ENCODE measurements at regions not wholly inside any gene's neighbourhood (a gene's known extent, or its start where the extent isn't known, plus 50 kb on each side); places are given as distances from the start of the nearest gene placed in this dataset.
"Not testable (repeated sequence)": the region's sequence is repeated elsewhere in the genome, so short reads cannot be mapped to it uniquely, and the experiment has no call there.

- Mint-ChIP-seq H3K27me3 (no peaks in the 10 kb centered on the region), H3K4me1 (ENCODE audit: low read depth) (no peaks in the 10 kb centered on the region), H3K27ac (no peak overlapping the region), H3K4me3 (no peak overlapping the region), H3K36me3 (ENCODE audit: low read depth) (no peaks in the 10 kb centered on the region), H3K9me3 (peaks cover 18% of the 10 kb centered on the region)
Observed at GRCh38 chr6:121627761-121628160, 192.3 kb downstream of the GJA1 start.

DNA sequence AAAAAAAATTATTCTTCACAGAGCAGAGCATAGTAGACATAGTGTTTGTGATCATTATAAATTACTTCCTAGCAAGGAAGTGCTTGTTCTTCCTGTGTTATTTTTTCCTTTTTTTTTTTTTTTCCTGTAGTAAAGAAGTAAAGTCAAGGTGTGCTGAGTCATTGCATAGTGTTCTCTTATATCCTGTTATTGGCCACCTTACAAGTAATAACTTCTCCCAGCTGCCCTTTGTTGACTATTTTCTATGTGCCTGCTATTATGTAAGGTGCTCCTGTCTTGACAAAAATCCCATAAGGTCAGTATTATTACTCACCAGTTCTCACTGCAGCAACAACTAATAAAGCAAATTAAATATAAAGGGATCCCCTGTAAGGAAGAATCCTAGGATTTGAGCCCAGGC is 195.3 kb downstream of the GJA1 start:
- Mint-ChIP-seq H3K9me3 (peaks cover 25% of the 10 kb centered on the region), H3K4me3 (no peak overlapping the region), H3K36me3 (ENCODE audit: low read depth) (no peaks in the 10 kb centered on the region), H3K27me3 (no peaks in the 10 kb centered on the region), H3K27ac (no peak overlapping the region), H3K4me1 (ENCODE audit: low read depth) (no peaks in the 10 kb centered on the region)

GRCh38 chr6:121631752-121632151 is 196.3 kb downstream of the GJA1 start:
- H3K27me3 Mint-ChIP-seq; H3K4me1 Mint-ChIP-seq (ENCODE audit: low read depth); H3K36me3 Mint-ChIP-seq (ENCODE audit: low read depth); H3K4me3 Mint-ChIP-seq; H3K27ac Mint-ChIP-seq: not testable (repeated sequence)
- peaks cover 29% of the 10 kb centered on the region for H3K9me3 Mint-ChIP-seq

- H3K4me1 Mint-ChIP-seq (ENCODE audit: low read depth): no peaks in the 10 kb centered on the region
Observed at GRCh38 chr6:121633309-121633708, 197.9 kb downstream of the GJA1 start.

DNA sequence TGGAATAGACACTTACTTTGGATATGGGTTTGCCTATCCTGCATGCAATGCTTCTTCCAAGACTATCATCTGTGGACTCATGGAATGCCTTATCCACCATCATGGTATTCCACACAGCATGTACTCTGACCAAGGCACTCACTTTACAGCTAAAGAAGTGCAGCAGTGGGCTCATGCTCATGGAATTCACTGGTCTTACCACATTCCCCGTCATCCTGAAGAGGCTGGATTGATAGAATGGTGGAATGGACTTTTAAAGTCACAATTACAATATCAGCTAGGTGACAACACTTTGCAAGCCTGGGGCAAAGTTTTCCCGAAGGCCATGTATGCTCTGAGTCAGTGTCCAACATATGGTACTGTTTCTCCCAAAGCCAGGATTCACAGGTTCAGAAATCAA is 199.1 kb downstream of the GJA1 start:
- peaks cover 31% of the 10 kb centered on the region for H3K9me3 Mint-ChIP-seq
- not testable (repeated sequence) for H3K27me3 Mint-ChIP-seq; H3K27ac Mint-ChIP-seq; H3K4me3 Mint-ChIP-seq; H3K4me1 Mint-ChIP-seq (ENCODE audit: low read depth); H3K36me3 Mint-ChIP-seq (ENCODE audit: low read depth)

More at GRCh38 chr6:121633309-121633708, 197.9 kb downstream of the GJA1 start:
- no peak overlapping the region for H3K27ac Mint-ChIP-seq
- H3K27me3 Mint-ChIP-seq: no peaks in the 10 kb centered on the region
- H3K9me3 Mint-ChIP-seq: peaks cover 31% of the 10 kb centered on the region
- no peak overlapping the region for H3K4me3 Mint-ChIP-seq
- peaks cover 5% of the 10 kb centered on the region for H3K36me3 Mint-ChIP-seq (ENCODE audit: low read depth)

DNA sequence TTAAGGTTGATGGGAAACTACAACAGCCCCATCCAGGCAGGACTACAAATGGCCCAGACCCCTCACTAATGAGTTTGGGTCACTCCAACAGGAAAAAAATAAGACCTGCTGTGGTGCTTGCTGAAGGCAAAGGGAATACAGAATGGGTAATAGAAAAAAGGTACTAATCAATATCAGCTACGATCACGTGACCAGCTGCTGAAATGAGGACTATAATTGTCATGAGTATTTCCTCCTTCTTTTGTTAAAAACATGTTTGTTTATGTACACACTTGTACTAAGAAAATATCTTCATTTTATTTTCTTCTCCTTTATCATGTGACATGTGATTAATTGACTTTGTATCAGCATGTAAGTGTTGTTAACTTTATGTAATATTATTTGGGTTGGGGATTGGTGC is 199.9 kb downstream of the GJA1 start:
- no peaks in the 10 kb centered on the region for H3K27me3 Mint-ChIP-seq
- H3K27ac Mint-ChIP-seq: no peak overlapping the region
- H3K9me3 Mint-ChIP-seq: peaks cover 32% of the 10 kb centered on the region
- peaks cover 5% of the 10 kb centered on the region for H3K36me3 Mint-ChIP-seq (ENCODE audit: low read depth)
- no peak overlapping the region for H3K4me3 Mint-ChIP-seq
- H3K4me1 Mint-ChIP-seq (ENCODE audit: low read depth): no peaks in the 10 kb centered on the region

- H3K4me1 Mint-ChIP-seq (ENCODE audit: low read depth); H3K27me3 Mint-ChIP-seq; H3K4me3 Mint-ChIP-seq; H3K27ac Mint-ChIP-seq; H3K36me3 Mint-ChIP-seq (ENCODE audit: low read depth): not testable (repeated sequence)
- peaks cover 27% of the 10 kb centered on the region for H3K9me3 Mint-ChIP-seq
Observed at GRCh38 chr6:121636217-121636616, 200.8 kb downstream of the GJA1 start.

- Mint-ChIP-seq H3K4me1 (ENCODE audit: low read depth) (no peaks in the 10 kb centered on the region), H3K27me3 (no peaks in the 10 kb centered on the region), H3K36me3 (ENCODE audit: low read depth) (peaks cover 5% of the 10 kb centered on the region), H3K27ac (no peak overlapping the region), H3K9me3 (peaks cover 19% of the 10 kb centered on the region), H3K4me3 (no peak overlapping the region)
Observed at GRCh38 chr6:121639021-121639420, 203.6 kb downstream of the GJA1 start.

- Mint-ChIP-seq H3K27me3 (no peaks in the 10 kb centered on the region), H3K27ac (no peak overlapping the region), H3K4me1 (ENCODE audit: low read depth) (peaks cover 11% of the 10 kb centered on the region), H3K36me3 (ENCODE audit: low read depth) (peaks cover 5% of the 10 kb centered on the region), H3K4me3 (no peak overlapping the region), H3K9me3 (peaks cover 12% of the 10 kb centered on the region)
Observed at GRCh38 chr6:121641158-121641557, 205.7 kb downstream of the GJA1 start.

DNA sequence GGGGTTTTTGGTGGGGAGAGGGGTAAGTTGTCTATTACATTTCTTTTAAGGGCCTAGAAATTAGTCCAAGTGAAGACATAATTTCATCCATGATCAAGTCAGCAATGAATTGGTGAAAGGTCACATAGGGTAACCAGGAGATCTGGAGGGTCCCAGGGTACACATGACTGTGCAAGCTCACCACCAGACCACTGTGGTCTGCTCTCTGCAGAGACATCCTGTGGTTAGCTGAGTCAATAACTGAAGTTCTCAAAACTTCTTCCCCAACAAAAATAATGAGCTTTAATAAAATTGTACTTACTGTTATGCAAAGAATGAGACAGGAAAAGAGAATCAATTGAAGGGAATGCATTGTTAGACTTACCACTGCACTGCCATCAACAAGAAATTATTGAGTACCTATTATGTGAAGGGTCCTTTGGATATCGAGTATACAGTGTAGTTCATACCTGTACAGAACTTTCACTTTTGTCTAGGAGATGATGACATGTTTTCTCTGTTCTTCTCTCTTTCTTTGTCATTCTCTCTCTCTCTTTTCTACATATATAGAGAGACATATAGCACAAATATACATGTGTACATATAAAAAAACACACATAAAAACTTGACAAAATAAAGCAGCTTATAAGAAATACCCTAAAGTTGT is 209.8 kb downstream of the GJA1 start:
- H3K9me3 Mint-ChIP-seq: peaks cover 4% of the 10 kb centered on the region
- H3K36me3 Mint-ChIP-seq (ENCODE audit: low read depth): no peaks in the 10 kb centered on the region

DNA sequence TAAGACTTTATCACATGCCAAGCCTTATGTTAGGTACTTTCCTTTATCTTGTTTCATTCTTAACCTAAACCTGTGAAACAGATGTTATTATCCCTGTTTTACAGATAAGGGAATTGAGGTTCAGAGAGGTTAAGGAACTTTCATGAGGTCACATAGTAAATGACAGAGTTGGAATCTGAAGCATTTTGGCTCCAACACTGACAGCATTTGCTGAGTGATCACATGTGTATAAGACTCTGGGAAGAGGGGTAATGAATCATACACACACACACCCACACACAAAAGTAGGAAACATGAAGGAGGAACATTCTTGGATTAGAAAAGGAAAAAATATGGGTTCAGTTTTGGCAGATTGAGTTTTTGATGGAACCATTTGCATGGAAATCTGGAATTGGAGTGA is 212.5 kb downstream of the GJA1 start:
- Mint-ChIP-seq H3K36me3 (ENCODE audit: low read depth) (no peaks in the 10 kb centered on the region), H3K27me3 (no peaks in the 10 kb centered on the region), H3K9me3 (no peaks in the 10 kb centered on the region), H3K4me1 (ENCODE audit: low read depth) (peaks cover 42% of the 10 kb centered on the region), H3K4me3 (no peak overlapping the region), H3K27ac (no peak overlapping the region)

More for the DNA sequence above, 209.8 kb downstream of the GJA1 start:
- H3K4me3 Mint-ChIP-seq: no peak overlapping the region
- H3K27ac Mint-ChIP-seq: peak overlapping the region; percentile 32
- peaks cover 21% of the 10 kb centered on the region for H3K4me1 Mint-ChIP-seq (ENCODE audit: low read depth)
- no peaks in the 10 kb centered on the region for H3K27me3 Mint-ChIP-seq

DNA sequence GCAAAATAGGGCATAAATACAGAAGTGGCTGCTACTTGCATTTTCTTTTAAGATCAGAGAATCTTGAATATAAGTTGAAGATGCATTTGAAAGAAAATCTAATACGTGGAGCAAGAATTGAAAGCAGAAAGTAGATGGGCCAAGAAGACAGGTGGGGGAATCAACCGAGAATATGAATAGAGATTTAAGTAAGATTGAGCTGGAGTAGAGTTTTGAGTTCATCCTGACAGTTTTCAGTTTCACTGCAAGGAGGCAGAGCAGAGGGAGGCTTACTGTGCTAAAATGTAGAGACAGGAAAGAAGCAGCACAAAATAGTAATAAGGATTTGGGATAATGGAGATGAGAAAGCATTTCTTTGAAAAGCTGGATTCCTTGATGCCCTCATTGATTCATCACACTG is 214.5 kb downstream of the GJA1 start:
- Mint-ChIP-seq H3K4me1 (ENCODE audit: low read depth) (peaks cover 48% of the 10 kb centered on the region), H3K27ac (no peak overlapping the region), H3K27me3 (no peaks in the 10 kb centered on the region), H3K36me3 (ENCODE audit: low read depth) (no peaks in the 10 kb centered on the region), H3K9me3 (no peaks in the 10 kb centered on the region), H3K4me3 (no peak overlapping the region)

GRCh38 chr6:121651420-121651819 is 216.0 kb downstream of the GJA1 start:
- no peak overlapping the region for H3K27ac Mint-ChIP-seq
- H3K4me1 Mint-ChIP-seq (ENCODE audit: low read depth): peaks cover 38% of the 10 kb centered on the region
- H3K4me3 Mint-ChIP-seq: no peak overlapping the region
- no peaks in the 10 kb centered on the region for H3K36me3 Mint-ChIP-seq (ENCODE audit: low read depth)
- no peaks in the 10 kb centered on the region for H3K9me3 Mint-ChIP-seq
- no peaks in the 10 kb centered on the region for H3K27me3 Mint-ChIP-seq

GRCh38 chr6:121652223-121652622 is 216.8 kb downstream of the GJA1 start:
- Mint-ChIP-seq H3K27me3 (no peaks in the 10 kb centered on the region), H3K36me3 (ENCODE audit: low read depth) (no peaks in the 10 kb centered on the region), H3K9me3 (no peaks in the 10 kb centered on the region), H3K27ac (no peak overlapping the region), H3K4me1 (ENCODE audit: low read depth) (peaks cover 38% of the 10 kb centered on the region), H3K4me3 (peak overlapping the region; percentile 21)

- H3K4me1 Mint-ChIP-seq (ENCODE audit: low read depth): peaks cover 38% of the 10 kb centered on the region
- H3K27me3 Mint-ChIP-seq: no peaks in the 10 kb centered on the region
- no peak overlapping the region for H3K4me3 Mint-ChIP-seq
- no peak overlapping the region for H3K27ac Mint-ChIP-seq
- H3K36me3 Mint-ChIP-seq (ENCODE audit: low read depth): no peaks in the 10 kb centered on the region
- H3K9me3 Mint-ChIP-seq: no peaks in the 10 kb centered on the region
Observed at GRCh38 chr6:121652726-121653623, 217.5 kb downstream of the GJA1 start.

All from stimulated activated naive CD8-positive, alpha-beta T cell treated with anti-CD3 and anti-CD28 coated beads, Interleukin-15, Interleukin-2, amounts not matched to agents 100 ng/mL and 50 ng/mL, for 24 hours (primary cell).